AG09309 (cell line): ENCODE measurements at regions not wholly inside any gene's neighbourhood (a gene's known extent, or its start where the extent isn't known, plus 50 kb on each side); places are given as distances from the start of the nearest gene placed in this dataset.

ENCODE experiments used
- DNase-seq: peaks from one replicate; pipeline ENCODE4 v3.0.0-alpha.2; 2010; ENCODE audit warnings: low read depth
- H3K4me3 ChIP-seq: 2 replicates; pipeline ENCODE4 v1.5.1; 2011; ENCODE audit warnings: mild to moderate bottlenecking, low read depth, low read length, moderate library complexity; ENCODE audit not compliant: control insufficient read depth
- CTCF ChIP-seq: IDR thresholded peaks from 2 replicates; pipeline ENCODE4 v1.5.1; 2011; ENCODE audit warnings: mild to moderate bottlenecking, low read depth, low read length, inconsistent platforms; ENCODE audit not compliant: insufficient read depth, control insufficient read depth; ENCODE audit errors: missing control alignments

- TF ChIP-seq CTCF: no peak
- no peak overlapping the region for H3K4me3 ChIP-seq
- no peak for DNase-seq
Observed at GRCh38 chrX:34879346-34879745, 63.2 kb upstream of the FAM47B start.

GRCh38 chrX:34879886-34880285 lies 62.7 kb upstream of the FAM47B start:
- no peak for DNase-seq
- TF ChIP-seq CTCF: no peak
- H3K4me3 ChIP-seq: no peak overlapping the region

GRCh38 chrX:34880656-34881055 lies 61.9 kb upstream of the FAM47B start:
- DNase-seq: no peak
- no peak overlapping the region for H3K4me3 ChIP-seq
- no peak for TF ChIP-seq CTCF

- no peak for DNase-seq
- TF ChIP-seq CTCF: no peak
- H3K4me3 ChIP-seq: no peak overlapping the region
Observed at GRCh38 chrX:34881671-34882070, 60.9 kb upstream of the FAM47B start.

- no peak for TF ChIP-seq CTCF
- DNase-seq: no peak
- no peak overlapping the region for H3K4me3 ChIP-seq
Observed at GRCh38 chrX:34884817-34885216, 57.8 kb upstream of the FAM47B start.

GRCh38 chrX:34886011-34886410 lies 56.6 kb upstream of the FAM47B start:
- DNase-seq: no peak
- no peak for TF ChIP-seq CTCF
- H3K4me3 ChIP-seq: no peak overlapping the region

- no peak for DNase-seq
- TF ChIP-seq CTCF: no peak
- no peak overlapping the region for H3K4me3 ChIP-seq
Observed at GRCh38 chrX:34891391-34891790, 51.2 kb upstream of the FAM47B start.
